Posterior vena cava (tissue), 2 donors: ENCODE measurements at regions not wholly inside any gene's neighbourhood (a gene's known extent, or its start where the extent isn't known, plus 50 kb on each side); places are given as distances from the start of the nearest gene placed in this dataset.

Experiments
- DNase-seq: peaks from one replicate; pipeline ENCODE4 v3.0.0-alpha.2; 2020; ENCODE audit warnings: low spot score
- intact Hi-C, 2 donors: fragments of 100-400 bp; cut with DNase I; formaldehyde crosslinking; loops; one replicate each; pipeline versions ENCODE4 v1.14.1 to v1.14.2; 2022 to 2023
- donor health status: DM: yes; HTN: yes; CAD: no.
- donor health status: DM: yes; HTN: yes; CAD: no.

GRCh38 chr13:53601113-53601512 lies 572.5 kb downstream of the OLFM4 start:
- no peak for DNase-seq
- intact Hi-C loops, result no loop called here

- intact Hi-C loops, result no loop called here
- no peak for DNase-seq
Observed at GRCh38 chr13:53605326-53605725, 576.7 kb downstream of the OLFM4 start.

GRCh38 chr13:53612200-53612599 lies 583.6 kb downstream of the OLFM4 start:
- DNase-seq, result no peak
- intact Hi-C loops, result no loop called here

GRCh38 chr13:53622456-53622855 lies 593.8 kb downstream of the OLFM4 start:
- no peak for DNase-seq
- intact Hi-C loops, result no loop called here

GRCh38 chr13:53623146-53623545 lies 594.5 kb downstream of the OLFM4 start:
- intact Hi-C loops, result no loop called here
- DNase-seq, result no peak

- intact Hi-C loops, result no loop called here
- no peak for DNase-seq
Observed at GRCh38 chr13:53631511-53631910, 602.9 kb downstream of the OLFM4 start.

GRCh38 chr13:53638040-53638439 lies 609.4 kb downstream of the OLFM4 start:
- intact Hi-C loops, result no loop called here
- DNase-seq, result no peak

- no peak for DNase-seq
- intact Hi-C loops, result no loop called here
Observed at GRCh38 chr13:53642306-53642705, 613.7 kb downstream of the OLFM4 start.

- intact Hi-C loops, result no loop called here
- DNase-seq, result no peak
Observed at GRCh38 chr13:53648673-53649072, 620.1 kb downstream of the OLFM4 start.

- intact Hi-C loops, result loop anchor here in 1 of 2 donors (5.0 kb wide), 1 partner anchor 925 kb away; no protein-coding TSS in a partner anchor
- no peak for DNase-seq
Observed at GRCh38 chr13:53672005-53672404, 643.4 kb downstream of the OLFM4 start.

- intact Hi-C loops, result no loop called here
- no peak for DNase-seq
Observed at GRCh38 chr13:53683146-53683545, 654.5 kb downstream of the OLFM4 start.

GRCh38 chr13:53683608-53684007 lies 655.0 kb downstream of the OLFM4 start:
- intact Hi-C loops, result no loop called here
- no peak for DNase-seq

- intact Hi-C loops, result no loop called here
- no peak for DNase-seq
Observed at GRCh38 chr13:53691417-53691816, 662.8 kb downstream of the OLFM4 start.

GRCh38 chr13:53694814-53695532 lies 666.4 kb downstream of the OLFM4 start:
- DNase-seq, result no peak

GRCh38 chr13:53703371-53704080 lies 674.9 kb downstream of the OLFM4 start:
- intact Hi-C loops, result no loop called here
- no peak for DNase-seq

More at GRCh38 chr13:53694814-53695532, 666.4 kb downstream of the OLFM4 start:
- intact Hi-C loops, result no loop called here

GRCh38 chr13:53719281-53719680 lies 690.7 kb downstream of the OLFM4 start:
- intact Hi-C loops, result no loop called here
- DNase-seq, result no peak

- intact Hi-C loops, result no loop called here
- no peak for DNase-seq
Observed at GRCh38 chr13:53732664-53733063, 704.1 kb downstream of the OLFM4 start.

GRCh38 chr13:53743906-53744305 lies 715.3 kb downstream of the OLFM4 start:
- intact Hi-C loops, result no loop called here
- DNase-seq, result no peak

GRCh38 chr13:53747825-53748224 lies 719.2 kb downstream of the OLFM4 start:
- no peak for DNase-seq
- intact Hi-C loops, result no loop called here

- intact Hi-C loops, result no loop called here
- DNase-seq, result no peak
Observed at GRCh38 chr13:53749306-53749705, 720.7 kb downstream of the OLFM4 start.

GRCh38 chr13:53759016-53759415 lies 730.4 kb downstream of the OLFM4 start:
- no peak for DNase-seq
- intact Hi-C loops, result loop anchor here in 1 of 2 donors (5.0 kb wide), 1 partner anchor 663 kb away; no protein-coding TSS in a partner anchor
